Bronchial epithelial cell (primary cell): ENCODE measurements at regions not wholly inside any gene's neighbourhood (a gene's known extent, or its start where the extent isn't known, plus 50 kb on each side); places are given as distances from the start of the nearest gene placed in this dataset.

ENCODE experiments used
- DNase-seq: peaks from one replicate; pipeline ENCODE4 v3.0.0-alpha.2; 2010; ENCODE audit warnings: low read depth
- FAIRE-seq: peaks from 2 replicates; lab custom pipeline; 2011; peaks lifted over from hg19 to GRCh38; lab: Jason Lieb, UNC
- H3K27me3 ChIP-seq: 2 replicates; pipeline ENCODE4 v1.5.1; 2011; ENCODE audit warnings: low read length; ENCODE audit not compliant: control insufficient read depth, insufficient read depth
- H3K36me3 ChIP-seq: 2 replicates; pipeline ENCODE4 v1.5.1; 2011; ENCODE audit warnings: low read length; ENCODE audit not compliant: control insufficient read depth, insufficient read depth
- H3K4me3 ChIP-seq: 2 replicates; pipeline ENCODE4 v1.5.1; 2011; ENCODE audit warnings: mild to moderate bottlenecking, low read depth, low read length, control low read depth
- TF ChIP-seq, protein P1 (sequence below): IDR thresholded peaks from 2 replicates; pipeline ENCODE4 v1.5.1; 2011; ENCODE audit warnings: mild to moderate bottlenecking, moderate library complexity, low read length, control low read depth, inconsistent platforms; ENCODE audit not compliant: insufficient read depth, severe bottlenecking

DNA sequence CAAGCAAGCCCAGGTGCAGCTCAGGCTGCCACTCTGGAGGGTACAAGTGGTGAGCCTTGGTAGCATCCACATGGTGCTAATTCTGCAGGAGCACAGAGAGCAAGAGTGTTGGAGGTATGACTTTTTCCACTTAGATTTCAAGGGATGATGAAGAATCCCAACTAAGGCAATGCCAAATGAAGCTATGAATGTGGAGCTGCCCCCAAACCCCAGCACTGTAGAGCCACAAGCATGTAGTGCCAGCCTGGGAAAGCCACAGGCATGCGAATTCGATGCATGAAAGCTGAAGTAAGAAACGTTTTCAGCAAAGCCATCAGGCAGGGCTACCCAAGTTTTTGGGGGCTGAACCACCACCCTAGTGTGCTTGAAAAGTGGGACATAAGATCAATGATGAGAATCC, 251.1 kb downstream of the HAO1 start:
- DNase-seq, result no peak
- FAIRE-seq, result no peak
- H3K36me3 ChIP-seq, result no peaks in the 10 kb centered on the region
- H3K4me3 ChIP-seq, result no peak overlapping the region
- TF ChIP-seq, protein P1, sequence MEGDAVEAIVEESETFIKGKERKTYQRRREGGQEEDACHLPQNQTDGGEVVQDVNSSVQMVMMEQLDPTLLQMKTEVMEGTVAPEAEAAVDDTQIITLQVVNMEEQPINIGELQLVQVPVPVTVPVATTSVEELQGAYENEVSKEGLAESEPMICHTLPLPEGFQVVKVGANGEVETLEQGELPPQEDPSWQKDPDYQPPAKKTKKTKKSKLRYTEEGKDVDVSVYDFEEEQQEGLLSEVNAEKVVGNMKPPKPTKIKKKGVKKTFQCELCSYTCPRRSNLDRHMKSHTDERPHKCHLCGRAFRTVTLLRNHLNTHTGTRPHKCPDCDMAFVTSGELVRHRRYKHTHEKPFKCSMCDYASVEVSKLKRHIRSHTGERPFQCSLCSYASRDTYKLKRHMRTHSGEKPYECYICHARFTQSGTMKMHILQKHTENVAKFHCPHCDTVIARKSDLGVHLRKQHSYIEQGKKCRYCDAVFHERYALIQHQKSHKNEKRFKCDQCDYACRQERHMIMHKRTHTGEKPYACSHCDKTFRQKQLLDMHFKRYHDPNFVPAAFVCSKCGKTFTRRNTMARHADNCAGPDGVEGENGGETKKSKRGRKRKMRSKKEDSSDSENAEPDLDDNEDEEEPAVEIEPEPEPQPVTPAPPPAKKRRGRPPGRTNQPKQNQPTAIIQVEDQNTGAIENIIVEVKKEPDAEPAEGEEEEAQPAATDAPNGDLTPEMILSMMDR, result no peak
- H3K27me3 ChIP-seq, result no peaks in the 10 kb centered on the region

DNA sequence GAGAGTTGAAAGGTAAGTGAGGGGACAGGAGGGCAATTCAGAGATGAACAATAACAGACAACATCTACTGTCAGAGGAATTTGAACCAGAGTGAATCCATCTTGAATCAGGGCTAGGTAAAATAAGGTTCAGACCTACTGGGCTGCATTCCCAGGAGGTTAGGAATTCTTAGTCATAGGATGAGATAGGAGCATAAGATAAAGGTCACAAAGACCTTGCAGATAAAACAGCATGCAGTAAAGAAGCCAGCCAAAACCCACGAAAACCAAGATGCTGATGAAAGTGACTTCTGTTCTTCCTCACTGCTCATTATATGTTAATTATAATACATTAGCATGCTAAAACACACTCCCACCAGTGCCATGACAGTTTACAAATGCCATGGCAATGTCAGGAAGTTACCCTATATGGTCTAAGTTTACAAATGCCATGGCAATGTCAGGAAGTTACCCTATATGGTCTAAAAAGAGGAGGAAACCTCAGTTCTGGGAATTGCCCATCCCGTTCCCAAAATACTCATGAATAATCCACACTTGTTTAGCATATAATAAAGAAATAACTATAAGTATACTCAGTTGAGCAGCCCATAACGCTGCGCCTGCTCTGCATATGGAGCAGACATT, 248.5 kb downstream of the HAO1 start:
- DNase-seq (no peak), FAIRE-seq (no peak)
- Histone ChIP-seq H3K27me3 (no peaks in the 10 kb centered on the region), H3K4me3 (no peak overlapping the region), H3K36me3 (no peaks in the 10 kb centered on the region)
- TF ChIP-seq, protein P1, result no peak

DNA sequence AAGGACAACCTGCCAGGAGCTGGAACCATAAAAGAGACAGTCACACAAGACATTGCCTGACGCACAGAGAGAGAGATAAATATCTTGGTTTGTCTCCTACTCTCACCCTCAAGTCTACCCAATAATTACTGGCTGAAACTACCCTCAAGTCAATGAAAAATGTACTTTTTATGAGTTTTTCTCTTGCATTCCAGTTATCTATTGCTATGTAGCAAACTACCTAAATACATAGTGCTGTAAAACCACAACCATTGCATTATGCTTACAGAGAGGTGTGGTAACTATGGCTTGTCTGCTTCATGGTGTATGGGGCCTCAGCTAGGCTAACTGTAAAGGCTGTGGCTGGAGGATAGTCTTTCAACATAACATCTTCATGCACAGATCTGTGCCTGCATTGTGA, 247.8 kb downstream of the HAO1 start:
- no peak for DNase-seq
- TF ChIP-seq, protein P1, result no peak
- no peak for FAIRE-seq
- H3K27me3 ChIP-seq, result no peaks in the 10 kb centered on the region
- H3K36me3 ChIP-seq, result no peaks in the 10 kb centered on the region
- H3K4me3 ChIP-seq, result no peak overlapping the region

DNA sequence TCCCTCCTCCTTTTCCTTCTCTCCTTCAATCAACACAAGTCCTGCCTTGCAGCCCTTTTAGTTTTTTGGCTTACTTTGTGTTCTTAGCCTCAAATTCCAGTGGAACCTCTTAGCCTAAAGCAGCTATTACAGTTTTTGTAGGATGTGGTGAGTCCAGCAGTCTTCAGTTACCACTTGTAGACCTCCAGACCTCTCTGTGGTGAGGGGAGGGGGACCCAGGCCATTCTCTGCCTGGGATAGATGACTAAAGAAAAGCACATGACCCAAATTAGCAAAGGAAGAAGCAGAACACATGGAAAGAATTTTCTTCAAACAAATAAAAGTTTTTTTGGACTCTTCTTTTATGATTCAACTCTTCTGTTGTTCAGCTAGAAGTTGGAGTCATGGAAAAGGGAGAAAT, 246.5 kb downstream of the HAO1 start:
- FAIRE-seq (no peak), DNase-seq (no peak)
- Histone ChIP-seq H3K36me3 (no peaks in the 10 kb centered on the region), H3K4me3 (no peak overlapping the region), H3K27me3 (no peaks in the 10 kb centered on the region)
- TF ChIP-seq, protein P1, result no peak

DNA sequence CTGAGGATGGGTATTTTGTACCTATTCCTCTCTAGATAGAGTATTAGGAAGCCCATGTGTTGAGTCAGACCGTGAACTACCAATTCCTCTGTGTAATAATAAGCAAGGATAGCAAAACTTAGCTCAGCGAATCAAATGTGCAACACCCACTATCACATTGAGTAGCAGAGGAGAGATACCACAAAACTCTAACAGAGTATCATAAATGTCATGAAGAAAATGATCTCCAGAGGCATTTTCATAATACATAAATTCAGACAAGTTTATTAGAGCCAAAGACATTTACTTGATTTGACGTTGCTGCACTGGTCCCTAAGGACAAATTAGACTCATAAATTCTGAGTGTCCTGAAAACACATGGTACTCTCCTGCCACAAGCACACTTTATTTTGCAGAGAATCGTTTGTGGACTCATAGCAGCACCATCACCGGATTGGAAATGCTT, 245.2 kb downstream of the HAO1 start:
- Histone ChIP-seq H3K4me3 (no peak overlapping the region), H3K36me3 (no peaks in the 10 kb centered on the region), H3K27me3 (no peaks in the 10 kb centered on the region)
- TF ChIP-seq, protein P1, result no peak
- FAIRE-seq (no peak), DNase-seq (no peak)

DNA sequence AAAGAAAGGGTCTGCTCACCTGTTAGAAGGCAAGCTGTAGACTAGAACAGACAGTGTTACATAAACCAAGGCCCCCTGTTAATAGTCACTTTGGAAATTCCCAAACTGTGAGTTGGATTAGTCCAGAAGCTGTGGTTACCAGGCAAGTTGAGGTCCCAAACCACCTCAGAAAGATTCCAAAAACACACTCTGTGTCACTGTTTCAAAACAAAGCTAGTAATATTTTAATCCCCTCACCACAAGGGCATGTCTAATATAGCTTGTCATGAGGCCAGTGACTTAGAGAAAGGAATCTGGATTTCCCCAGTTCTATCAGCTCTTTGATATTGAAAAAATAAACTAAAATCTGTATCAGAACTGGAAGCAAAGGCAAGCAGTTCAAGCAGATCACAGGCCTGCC, 244.6 kb downstream of the HAO1 start:
- DNase-seq (peak; percentile 15), FAIRE-seq (no peak)
- no peaks in the 10 kb centered on the region for H3K27me3 ChIP-seq
- no peaks in the 10 kb centered on the region for H3K36me3 ChIP-seq
- H3K4me3 ChIP-seq, result no peak overlapping the region
- TF ChIP-seq, protein P1, result no peak
